Cerebellar cortex (tissue), 1 donor: ENCODE measurements at regions not wholly inside any gene's neighbourhood (a gene's known extent, or its start where the extent isn't known, plus 50 kb on each side); places are given as distances from the start of the nearest gene placed in this dataset.

Experiments
- DNase-seq: peaks from one replicate; pipeline ENCODE4 v3.0.0-alpha.2; 2015; ENCODE audit warnings: low spot score

DNA sequence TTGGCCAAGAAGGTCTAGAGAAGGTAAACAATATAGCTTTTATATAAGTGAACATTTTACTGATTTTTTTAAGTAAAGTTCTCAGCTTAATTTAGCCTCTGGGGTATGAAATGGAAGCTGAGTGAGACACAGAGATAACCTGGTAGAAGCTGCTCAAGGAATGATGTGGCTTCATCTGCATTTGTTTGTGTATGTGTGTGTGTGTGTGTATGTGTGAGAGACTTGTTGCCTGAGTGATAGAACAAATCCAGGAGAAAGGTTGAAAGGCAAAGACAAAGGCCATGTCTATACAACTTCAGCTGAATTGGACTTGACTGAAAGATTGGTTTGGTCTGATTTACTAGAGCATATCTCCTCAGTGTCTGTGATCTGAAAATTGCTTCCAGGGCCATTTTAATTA is 63.6 kb downstream of the PCDH7 start:
- no peak for DNase-seq

DNA sequence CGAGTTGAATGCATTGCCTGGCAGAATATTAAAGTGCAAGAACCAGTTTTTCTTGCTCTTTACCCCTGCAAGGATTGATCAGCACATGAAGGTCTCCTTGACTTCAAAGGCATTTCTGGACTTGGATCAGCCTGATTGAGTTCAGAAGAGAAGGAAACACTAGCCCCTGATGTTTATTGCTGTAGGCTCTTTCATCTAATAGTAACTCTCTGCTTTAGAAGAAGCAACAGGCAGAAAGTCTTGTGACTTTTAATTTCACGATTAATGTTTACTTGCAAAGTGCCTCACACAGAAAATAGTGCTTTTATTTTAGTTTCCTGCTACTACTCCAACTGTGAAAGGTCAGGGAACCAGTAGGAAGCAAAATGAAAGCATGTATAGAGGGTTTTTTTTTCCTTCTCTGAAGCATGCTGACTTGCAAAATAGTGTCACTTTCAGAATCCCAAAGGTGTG is 69.1 kb downstream of the PCDH7 start:
- no peak for DNase-seq

DNA sequence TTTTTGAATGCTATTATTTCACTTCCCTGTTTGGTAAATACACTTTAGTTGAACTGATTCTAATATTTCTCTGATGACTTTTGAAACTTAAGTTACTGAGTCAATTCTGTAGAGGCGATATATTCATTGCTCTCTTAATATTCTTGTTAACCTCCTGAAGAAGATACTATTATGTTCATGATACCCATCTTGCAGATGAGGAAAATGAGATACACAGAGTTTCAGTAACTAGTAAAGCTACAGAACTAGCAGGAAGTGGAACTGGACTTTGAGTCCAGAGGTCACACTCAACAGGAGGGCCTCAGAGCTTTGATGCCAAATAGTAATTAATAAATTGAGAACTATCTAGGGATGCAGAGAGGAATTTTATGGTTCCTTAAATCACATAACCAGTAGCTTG is 70.0 kb downstream of the PCDH7 start:
- no peak for DNase-seq

DNA sequence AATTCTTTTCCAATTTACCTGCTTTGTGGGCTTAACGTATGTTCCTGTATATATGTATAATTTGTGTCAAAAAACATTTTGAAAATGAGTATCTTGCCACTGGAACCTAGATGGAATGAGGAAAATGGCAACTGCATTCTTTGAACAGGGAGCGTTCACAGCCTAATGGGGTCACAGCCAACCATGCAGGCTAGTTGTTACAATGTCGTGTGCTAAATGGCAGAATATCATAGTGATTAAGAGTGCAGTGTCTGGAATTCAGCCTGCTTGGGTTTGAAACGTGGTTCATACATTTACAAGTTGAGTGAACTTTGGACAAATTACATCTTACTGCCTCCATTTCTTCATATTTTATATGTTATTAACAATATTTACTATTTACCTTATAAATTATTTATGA is 70.8 kb downstream of the PCDH7 start:
- no peak for DNase-seq

DNA sequence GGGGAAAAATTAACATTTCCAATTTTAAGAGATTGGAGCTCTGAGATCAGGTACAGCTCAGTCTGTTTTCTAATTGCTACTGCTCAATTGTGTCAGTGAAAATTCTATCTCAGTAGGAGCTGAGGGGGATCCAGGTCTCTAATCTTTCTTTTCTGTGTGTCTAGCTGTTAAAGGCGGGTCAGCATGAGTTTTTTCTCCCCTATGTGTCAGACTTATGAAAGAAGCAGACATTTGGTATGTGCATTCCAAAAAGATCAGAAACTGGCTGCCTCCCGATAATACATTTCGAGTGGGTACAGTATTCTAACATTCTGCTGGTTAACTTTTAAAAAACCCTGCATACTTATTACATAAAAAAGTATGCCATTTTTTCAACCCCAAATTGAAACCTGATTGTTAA is 72.4 kb downstream of the PCDH7 start:
- no peak for DNase-seq

DNA sequence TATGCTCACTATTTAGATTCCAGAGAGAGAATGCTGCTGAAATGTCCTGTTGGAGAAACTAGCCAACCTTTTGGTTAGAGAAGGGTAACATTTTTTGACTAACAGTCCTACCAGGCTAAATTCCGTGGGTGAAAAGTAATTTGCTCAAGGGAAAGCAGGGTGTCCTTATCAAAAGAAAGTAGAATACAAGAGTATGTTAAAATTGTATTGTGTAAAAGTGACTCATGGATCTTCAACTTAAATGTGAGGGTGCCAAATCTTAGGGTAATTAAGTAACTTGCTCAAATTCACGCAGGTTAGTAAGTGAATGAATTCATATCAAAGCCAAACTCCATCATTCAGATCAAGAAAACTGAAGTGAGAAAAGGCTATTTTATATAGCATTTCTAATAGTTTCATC is 81.7 kb downstream of the PCDH7 start:
- no peak for DNase-seq

DNA sequence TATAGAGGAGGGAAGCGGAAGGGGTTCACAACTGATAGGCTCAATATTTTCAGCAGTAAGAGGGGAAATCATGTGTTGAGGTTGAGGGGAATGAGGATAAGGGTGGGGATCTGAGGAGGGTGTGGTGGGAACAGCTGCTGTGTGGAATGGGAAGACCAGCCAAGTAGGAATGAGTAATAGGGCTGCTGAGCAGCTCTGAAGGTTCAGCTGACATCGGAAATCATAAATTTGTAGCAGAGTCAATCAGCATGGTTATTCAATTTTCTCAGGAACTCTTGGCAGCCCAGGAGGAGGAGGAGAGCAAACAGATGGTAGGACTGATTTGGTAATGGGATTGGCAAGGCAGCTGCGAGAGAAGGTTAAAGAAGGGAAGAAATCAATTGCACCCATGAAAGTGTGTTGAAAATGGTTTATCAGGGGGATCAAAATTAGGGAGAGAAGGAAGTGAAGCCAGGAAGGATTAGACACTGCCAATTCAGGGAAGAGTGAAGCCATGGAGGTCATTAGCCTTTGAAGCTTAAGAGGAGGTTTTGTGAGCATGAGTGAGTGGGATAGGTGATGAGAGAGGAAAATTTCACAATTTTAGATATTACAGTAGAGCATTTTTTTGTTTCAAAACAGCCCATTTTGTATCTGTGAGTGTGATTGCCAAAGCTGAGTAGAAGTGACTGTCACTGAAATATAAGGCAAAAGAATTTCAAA is 82.6 kb downstream of the PCDH7 start:
- no peak for DNase-seq

DNA sequence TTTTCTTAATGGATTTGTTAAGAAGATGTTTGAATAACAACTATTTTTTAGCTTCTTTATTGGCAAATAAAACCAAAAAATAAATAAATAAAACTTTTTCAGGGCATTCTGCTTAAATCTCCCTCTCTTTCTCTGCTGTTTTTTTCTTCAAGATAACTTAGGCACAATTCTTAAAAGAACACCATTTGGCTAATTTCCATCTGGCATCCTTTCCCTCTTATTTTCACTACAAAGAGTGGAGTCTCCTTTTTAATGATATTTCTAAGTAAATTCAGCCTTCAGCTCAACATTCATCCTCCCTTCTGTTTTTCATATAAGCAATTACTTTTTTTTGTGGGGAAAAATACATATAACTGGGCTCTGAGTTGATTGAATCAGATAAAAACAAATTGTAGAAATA is 88.1 kb downstream of the PCDH7 start:
- no peak for DNase-seq

DNA sequence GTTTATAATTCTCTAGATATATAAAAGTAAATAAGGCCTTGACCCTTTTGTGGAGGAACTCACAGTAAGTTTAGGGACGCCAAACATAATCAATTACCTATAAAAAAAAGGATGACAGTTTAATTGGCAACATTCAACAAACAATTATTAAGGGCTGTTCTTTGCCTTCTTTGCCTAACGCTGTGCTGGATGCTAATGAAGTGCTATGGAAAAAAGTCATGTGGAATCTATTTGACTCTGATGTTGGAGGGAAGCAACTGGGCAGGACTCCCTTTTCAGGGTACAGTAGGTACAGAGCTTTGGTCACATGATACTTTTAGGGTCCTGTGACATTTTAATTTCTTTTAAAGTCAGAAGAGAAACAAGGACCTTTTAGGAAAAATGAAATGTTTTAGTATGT is 91.1 kb downstream of the PCDH7 start:
- no peak for DNase-seq

DNA sequence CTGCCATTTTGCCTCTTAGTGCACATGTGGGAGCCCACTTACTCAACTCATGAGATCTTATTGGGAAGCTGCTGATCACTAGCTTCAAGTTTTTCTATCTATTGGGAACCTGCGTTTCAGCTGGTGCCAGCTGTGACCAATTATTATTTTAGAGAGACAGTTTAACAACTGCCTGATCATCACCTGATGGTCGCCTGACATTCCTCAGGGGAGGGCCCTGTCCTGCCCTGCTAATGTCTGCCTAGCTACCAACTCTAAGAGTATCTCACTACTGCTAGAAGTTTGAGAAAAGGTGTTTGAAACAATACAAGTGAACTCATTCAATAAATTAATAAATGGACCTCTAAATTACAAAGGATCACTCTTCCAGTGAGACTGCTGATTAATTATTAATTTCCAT is 95.5 kb downstream of the PCDH7 start:
- DNase-seq, result no peak

DNA sequence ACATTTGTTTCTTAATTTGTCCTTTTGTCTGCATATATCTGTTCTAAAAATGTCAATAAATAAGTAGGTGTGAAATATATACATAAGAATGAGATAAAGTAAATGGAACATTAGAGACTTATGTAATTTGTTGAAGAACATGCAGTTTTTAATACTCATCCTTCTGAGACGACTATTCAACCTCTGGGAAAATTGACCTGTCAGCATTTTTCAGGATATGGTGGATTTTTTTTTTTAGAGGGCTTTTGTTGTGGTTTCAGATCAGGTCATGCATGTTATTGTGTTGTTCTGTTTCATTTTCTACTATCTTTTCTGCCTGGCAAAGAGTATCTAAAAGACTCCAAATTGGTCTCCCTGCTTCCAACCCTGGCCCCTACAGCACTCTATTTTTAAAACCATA is 97.3 kb downstream of the PCDH7 start:
- DNase-seq, result no peak

DNA sequence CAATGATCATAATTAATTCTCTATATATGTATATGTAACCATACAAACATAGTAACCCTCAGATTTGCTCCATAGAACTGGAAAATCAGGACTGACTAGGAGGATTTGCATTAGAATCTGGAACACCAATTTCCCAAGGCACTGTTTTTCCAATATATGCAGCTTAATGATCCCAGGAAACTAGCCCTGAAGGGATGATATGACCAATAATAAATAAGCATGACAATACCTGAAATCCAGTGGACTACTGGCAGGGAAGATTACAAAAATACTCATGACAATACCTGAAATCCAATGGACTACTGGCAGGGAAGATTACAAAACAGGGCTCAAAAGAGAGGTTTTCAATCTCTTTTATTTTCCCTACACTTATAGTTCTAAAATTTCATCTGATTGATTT is 98.4 kb downstream of the PCDH7 start:
- DNase-seq, result no peak

DNA sequence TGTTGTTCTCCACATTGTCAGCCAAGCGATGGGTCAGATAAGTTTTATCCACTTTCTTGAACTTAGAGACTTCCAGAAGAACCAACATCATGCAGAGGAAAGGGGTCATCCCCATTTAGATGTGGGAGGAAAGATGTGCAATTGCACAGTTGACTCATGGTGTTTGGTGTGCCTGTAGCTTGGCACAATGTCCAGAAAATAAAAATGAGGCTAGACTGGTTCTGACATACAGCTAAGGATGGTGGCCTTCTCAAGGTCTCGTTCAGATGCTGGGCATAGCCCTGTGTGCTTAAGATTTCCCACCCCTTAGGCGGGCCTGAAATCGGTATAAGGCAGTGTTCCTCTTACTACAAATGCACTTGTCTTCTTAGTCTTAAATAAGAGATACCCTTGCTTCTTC is 101.1 kb downstream of the PCDH7 start:
- no peak for DNase-seq

DNA sequence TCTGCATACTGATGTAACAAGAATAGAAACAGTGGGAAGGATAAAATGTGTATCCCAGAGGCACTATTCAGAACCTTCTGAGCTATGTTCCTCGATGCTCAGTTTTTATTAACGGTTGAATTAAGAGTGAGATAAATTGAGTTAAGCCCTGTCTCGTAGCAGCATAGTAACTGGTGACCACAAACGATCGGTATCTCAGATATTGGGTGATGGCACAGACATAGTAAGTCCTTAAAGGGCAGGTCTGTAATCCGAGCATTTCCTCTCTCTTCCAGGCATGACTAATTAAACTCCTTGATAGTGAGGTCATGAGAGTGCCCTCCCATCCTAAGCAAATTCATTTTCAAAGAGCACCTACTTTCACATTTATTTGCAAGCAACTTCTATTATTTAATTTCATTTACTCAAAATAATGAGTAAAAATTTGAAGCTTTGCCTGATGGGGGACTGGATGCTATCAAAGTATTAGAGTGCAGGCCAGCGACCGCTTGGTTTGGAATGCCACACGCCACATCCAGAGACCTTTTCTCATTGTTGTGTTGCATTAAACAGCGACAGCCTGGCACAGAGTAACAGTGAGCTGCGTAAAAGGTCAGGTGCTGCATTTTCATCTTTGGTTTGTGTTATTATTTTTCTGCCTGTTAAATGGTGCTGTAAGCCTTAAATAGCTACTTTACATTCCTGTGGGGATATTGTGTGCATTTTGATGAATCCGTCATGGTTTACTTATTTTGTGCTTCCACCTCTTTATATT is 101.9 kb downstream of the PCDH7 start:
- no peak for DNase-seq

DNA sequence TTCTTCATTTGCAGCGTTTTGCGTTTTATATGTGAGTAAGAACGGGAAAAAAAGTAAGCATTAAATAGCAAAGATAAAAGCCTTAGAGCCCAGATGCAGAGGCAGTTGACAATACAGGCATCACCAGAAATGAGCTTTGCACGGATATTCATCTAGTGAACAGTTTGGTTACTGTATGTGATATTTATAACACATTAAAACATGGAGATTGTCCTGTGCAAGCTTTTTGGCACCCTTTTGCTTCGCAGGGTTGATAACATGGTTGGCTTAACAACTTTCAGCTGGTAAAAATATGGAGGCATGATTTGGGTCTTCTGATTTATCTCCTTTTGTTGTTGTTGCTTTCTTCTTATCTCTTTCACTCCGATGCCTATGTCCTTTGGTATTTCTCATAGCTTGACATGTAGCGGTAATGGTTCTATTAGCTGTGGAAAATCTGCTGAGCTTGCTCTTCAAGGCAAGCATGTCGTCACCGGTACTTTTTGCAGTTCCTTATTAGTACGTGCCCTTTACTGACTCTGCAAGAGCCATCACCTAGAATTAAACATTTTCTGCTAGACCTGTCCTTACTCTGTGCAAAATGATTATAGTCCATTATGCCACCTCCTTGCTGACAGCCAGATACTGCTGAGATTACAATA is 102.9 kb downstream of the PCDH7 start:
- no peak for DNase-seq

DNA sequence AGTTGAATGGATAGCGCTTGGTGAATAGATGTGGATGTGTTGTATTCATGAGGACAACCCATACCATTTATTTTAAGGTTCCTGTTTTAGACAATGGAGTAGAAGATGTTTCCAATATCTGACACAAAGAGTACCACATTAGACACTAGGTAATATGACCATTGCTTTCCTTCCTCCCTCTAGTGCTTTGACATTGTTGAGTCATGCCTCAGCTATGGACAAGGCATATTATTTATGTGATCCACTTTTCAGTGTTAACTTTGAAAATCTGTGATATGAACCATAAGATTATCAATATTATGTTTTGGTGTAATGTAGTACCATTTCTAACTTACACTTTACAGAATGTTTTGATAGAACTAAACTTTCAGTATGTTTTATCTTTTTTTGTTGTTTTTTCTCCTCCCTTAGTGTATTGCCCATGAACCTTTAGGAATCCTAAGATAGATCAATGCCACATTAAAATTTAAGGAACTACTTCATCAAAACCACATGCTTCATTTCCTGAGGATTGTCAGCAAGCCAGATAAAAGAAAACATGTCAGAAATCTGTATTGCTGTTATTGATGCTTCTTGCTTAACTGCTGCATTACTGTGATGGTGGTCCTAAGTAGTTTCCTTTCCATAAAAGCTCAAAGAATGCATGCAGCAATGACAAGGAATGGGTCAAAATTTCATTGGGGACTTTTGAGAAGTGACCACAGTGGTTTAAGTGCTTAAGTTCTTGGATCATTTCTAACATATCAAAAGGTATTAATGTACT is 105.0 kb downstream of the PCDH7 start:
- DNase-seq, result no peak

DNA sequence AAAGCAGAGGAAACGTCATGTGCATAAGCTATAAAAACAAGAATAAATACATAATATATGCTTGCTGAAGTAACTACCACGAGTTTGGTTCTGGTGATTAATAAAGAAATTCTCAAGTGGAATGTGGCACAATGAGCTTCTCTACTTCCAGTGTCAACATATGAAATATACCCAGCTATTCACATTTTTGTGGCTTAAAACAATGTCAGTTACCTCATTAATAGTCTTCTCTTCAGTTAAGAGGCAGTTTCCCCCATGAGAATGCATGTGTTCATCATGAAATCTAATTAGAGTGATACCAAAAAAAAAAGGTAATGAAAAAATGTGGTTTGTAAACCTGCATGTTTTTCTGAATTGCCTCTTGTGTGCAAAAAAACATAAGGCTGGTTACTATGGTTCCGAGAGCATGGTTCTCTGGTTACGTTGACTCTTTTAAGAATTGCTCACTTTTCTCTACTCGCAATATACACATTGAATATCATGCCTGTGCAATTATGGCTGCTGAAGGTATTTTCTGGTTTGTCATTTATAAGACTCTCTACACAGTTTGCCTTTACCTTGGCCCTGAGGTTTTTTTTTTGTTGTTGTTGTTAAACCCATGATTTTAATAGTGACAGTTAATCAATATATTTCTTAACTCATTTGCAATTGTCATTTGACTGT is 108.2 kb downstream of the PCDH7 start:
- no peak for DNase-seq

DNA sequence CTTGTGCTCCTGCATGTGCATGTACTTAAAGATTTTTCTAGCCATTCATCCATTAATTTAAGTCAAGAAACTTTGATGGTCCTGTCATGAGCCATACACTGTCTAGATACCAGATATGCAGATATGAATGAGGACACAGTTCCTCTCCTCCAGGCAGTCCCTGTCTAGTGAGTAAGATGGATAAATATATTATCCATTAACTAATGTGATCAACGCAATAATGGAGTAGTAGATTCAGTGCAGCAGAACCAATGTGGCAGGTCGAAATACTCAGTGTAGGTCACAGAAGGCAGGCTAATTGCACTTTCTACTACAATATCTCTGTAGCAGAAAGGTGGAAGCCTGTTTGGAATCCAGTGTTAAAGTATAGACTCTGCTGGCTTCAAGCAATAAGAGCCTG is 112.5 kb downstream of the PCDH7 start:
- no peak for DNase-seq

DNA sequence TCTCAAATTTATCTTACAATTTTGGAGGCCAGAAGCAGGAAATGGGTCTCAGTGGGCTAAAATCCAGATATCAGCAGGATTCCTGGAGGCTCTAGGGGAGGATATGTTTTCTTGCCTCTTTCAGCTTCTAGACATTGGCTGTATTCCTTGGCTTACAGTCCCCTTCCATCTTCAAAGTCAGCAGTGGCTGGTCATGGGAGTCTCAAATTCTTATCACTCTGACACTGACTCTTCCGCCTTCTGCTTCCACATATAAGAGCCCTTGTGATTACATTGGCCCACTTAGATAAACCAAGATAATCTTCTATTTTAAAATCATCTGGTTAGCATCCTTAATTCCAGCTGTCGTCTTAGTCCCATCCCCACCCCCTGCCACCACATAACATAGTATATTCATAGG is 113.0 kb downstream of the PCDH7 start:
- no peak for DNase-seq

DNA sequence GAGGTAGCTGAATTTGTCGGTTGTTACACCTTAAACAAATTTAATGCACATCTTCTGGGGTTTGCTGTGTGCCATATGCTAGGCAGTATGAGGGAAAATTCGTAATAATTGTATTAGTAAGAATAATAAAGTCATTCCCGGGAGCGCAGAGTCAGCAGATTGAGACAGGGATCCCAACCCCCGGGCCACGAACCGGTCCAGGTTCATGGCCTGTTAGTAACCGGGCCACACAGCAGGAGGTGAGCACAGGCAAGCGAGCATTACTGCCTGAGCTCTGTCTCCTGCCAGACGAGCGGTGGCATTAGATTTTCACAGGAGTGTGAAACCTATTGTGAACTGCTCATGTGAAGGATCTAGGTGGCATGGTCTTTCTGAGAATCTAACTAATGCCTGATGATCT is 114.9 kb downstream of the PCDH7 start:
- DNase-seq, result no peak

DNA sequence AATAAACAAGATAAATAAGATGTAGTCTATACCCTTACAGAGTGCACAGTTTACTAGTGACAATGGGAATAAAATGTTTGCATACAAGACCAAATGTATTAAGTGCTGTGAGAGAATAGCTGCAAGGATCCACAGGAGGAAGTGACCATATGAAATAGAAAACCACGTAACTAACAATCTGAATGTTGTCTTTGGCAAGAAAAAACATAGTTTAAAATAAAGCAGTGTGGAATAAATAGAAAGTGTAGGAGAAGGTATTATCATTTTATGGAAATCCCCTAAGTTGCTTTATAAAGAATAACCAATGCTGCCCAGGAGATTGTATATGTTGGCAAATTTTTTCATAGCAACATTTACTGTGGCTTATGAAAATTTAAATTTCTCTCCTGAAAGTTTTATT is 116.1 kb downstream of the PCDH7 start:
- DNase-seq, result no peak

DNA sequence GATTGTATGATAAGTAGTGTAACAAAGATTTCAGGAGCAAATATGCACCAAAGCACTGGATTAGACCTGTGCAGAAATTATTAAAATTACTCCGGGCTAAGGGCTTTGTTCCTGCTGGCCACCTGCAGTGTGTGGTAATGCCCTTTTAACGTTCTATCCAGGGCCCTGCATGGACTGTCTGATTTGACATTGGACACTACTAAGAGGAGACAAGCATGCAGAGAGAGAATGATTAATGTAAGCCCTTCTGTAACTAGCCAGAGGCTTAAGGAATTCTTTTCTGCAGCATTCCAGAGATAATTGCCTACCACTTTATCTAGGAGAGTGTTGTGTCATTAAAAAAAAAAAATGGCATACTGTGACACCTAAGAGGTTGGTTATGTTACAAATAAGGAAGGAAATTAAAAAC is 117.0 kb downstream of the PCDH7 start:
- no peak for DNase-seq
